ENCODE measurements at regions not wholly inside any gene's neighbourhood (a gene's known extent, or its start where the extent isn't known, plus 50 kb on each side); places are given as distances from the start of the nearest gene placed in this dataset.

DNA sequence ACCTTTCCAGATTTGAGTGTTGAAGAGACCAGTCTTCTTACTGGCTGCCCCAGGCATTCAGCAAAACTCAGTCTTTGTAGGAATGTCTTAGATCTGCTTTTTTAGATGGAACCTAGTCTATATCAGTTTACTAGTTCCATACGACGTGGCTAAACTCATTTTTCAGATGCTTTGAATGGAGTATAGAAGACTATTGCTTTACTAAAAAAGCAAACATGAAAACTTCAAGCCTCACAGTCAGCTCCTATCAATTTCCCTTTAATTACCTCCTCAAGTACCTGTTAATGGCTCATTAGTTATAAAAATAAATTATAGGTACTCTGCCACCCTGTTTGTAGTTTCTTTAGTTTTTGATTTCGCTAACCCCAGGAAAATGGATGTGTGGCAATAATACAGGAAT, 63.0 kb upstream of the STOX2 start:
- ATAC-seq (no peak), DNase-seq (no peak)
- TF ChIP-seq, protein P1, sequence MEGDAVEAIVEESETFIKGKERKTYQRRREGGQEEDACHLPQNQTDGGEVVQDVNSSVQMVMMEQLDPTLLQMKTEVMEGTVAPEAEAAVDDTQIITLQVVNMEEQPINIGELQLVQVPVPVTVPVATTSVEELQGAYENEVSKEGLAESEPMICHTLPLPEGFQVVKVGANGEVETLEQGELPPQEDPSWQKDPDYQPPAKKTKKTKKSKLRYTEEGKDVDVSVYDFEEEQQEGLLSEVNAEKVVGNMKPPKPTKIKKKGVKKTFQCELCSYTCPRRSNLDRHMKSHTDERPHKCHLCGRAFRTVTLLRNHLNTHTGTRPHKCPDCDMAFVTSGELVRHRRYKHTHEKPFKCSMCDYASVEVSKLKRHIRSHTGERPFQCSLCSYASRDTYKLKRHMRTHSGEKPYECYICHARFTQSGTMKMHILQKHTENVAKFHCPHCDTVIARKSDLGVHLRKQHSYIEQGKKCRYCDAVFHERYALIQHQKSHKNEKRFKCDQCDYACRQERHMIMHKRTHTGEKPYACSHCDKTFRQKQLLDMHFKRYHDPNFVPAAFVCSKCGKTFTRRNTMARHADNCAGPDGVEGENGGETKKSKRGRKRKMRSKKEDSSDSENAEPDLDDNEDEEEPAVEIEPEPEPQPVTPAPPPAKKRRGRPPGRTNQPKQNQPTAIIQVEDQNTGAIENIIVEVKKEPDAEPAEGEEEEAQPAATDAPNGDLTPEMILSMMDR (IDR thresholded peaks at IDR 0.05 in 4 of 5, conservative IDR thresholded peaks at IDR 0.05 in 1 of 5): no peak
- TF ChIP-seq POLR2A (IDR thresholded peaks at IDR 0.05): no peak
- H3K27me3 ChIP-seq: no peaks in the 10 kb centered on the region
- no peaks in the 10 kb centered on the region for H3K36me3 ChIP-seq
- in situ Hi-C loops (cut with MboI; ENCODE audit: low sequenced_read_pairs in 4 of 4) (loop anchor here in 2 of 4 donors (5.0 to 10.0 kb wide), 2 partner anchors 253 to 325 kb away; no protein-coding TSS in a partner anchor), intact Hi-C loops (cut with DNase I; ENCODE audit: low total_unique reads) (no loop called here)
- no peak overlapping the region for H3K4me3 ChIP-seq
- no peaks in the 10 kb centered on the region for H3K9me3 ChIP-seq
- H3K27ac ChIP-seq: no peak overlapping the region
- H3K4me1 ChIP-seq: no peaks in the 10 kb centered on the region

DNA sequence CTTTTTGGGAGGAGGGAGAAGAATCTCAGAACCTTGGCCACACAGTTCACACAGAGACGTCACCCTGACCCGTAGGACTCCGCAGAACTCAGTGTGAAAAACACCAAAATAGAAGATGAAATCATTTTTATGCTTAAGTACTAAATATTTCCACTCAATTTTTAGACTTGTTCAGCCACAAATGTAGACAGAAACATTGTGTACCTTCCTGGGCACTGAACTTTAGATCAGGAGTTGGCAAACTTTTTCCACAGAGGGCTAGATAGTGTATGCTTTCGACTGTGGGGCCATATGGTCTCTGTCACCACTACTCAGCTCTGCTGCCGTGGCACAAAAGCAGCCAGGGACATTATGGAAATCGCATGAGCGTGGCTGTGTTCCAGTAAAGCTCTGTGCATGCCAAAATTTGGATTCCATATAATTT, 61.8 kb upstream of the STOX2 start:
- H3K27me3 ChIP-seq: no peaks in the 10 kb centered on the region
- no peaks in the 10 kb centered on the region for H3K36me3 ChIP-seq
- in situ Hi-C loops (cut with MboI; ENCODE audit: low sequenced_read_pairs in 4 of 4): loop anchor here in 2 of 4 donors (5.0 to 10.0 kb wide), 2 partner anchors 252 to 324 kb away; no protein-coding TSS in a partner anchor
- H3K9me3 ChIP-seq: no peaks in the 10 kb centered on the region
- H3K4me3 ChIP-seq: no peak overlapping the region
- ATAC-seq (no peak), DNase-seq (no peak)
- no peak for TF ChIP-seq POLR2A (IDR thresholded peaks at IDR 0.05)
- TF ChIP-seq, protein P1 (IDR thresholded peaks at IDR 0.05 in 4 of 5, conservative IDR thresholded peaks at IDR 0.05 in 1 of 5): no peak
- H3K4me1 ChIP-seq: no peaks in the 10 kb centered on the region
- no peak overlapping the region for H3K27ac ChIP-seq
- intact Hi-C loops (cut with DNase I; ENCODE audit: low total_unique reads): no loop called here

DNA sequence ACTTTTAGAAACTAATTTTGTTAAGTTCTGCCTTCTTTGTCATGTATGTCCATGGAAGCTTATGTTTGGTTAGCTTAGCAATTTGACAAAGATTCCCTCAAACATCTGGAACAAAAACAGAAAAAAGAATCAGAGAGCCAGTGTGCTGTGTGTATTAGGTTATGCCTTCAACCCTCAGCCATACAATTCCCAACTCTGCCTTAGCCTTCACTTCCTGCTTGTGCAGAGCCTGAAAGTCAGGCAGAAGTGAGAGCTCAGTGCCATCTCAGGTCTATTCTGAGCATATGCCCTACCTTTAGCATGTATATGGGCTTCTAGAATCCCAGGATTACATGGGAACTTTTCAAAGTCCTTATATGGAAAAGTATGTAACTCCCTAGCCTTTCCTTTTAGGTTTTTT, 58.2 kb upstream of the STOX2 start:
- no peak overlapping the region for H3K4me3 ChIP-seq
- H3K4me1 ChIP-seq: no peaks in the 10 kb centered on the region
- H3K27ac ChIP-seq: no peak overlapping the region
- H3K27me3 ChIP-seq: no peaks in the 10 kb centered on the region
- TF ChIP-seq, protein P1 (IDR thresholded peaks at IDR 0.05 in 4 of 5, conservative IDR thresholded peaks at IDR 0.05 in 1 of 5): no peak
- TF ChIP-seq POLR2A (IDR thresholded peaks at IDR 0.05): no peak
- in situ Hi-C loops (cut with MboI; ENCODE audit: low sequenced_read_pairs in 4 of 4) (loop anchor here in 1 of 4 donors (10.0 kb wide), 1 partner anchor 248 kb away; no protein-coding TSS in a partner anchor), intact Hi-C loops (cut with DNase I; ENCODE audit: low total_unique reads) (no loop called here)
- ATAC-seq (no peak), DNase-seq (no peak)
- no peaks in the 10 kb centered on the region for H3K36me3 ChIP-seq
- no peaks in the 10 kb centered on the region for H3K9me3 ChIP-seq

GRCh38 chr4:183848805-183849204, 56.3 kb upstream of the STOX2 start:
- Histone ChIP-seq H3K9me3 (no peaks in the 10 kb centered on the region), H3K36me3 (no peaks in the 10 kb centered on the region), H3K4me3 (no peak overlapping the region), H3K27ac (no peak overlapping the region), H3K4me1 (no peaks in the 10 kb centered on the region), H3K27me3 (no peaks in the 10 kb centered on the region)
- intact Hi-C loops (cut with DNase I; ENCODE audit: low total_unique reads): no loop called here
- TF ChIP-seq, protein P1 (IDR thresholded peaks at IDR 0.05 in 4 of 5, conservative IDR thresholded peaks at IDR 0.05 in 1 of 5): no peak
- TF ChIP-seq POLR2A (IDR thresholded peaks at IDR 0.05): no peak
- ATAC-seq (no peak), DNase-seq (no peak)
- in situ Hi-C loops (cut with MboI; ENCODE audit: low sequenced_read_pairs in 4 of 4): loop anchor here in 1 of 4 donors (10.0 kb wide), 1 partner anchor 246 kb away; no protein-coding TSS in a partner anchor
